Panc1 (cell line): ENCODE measurements at regions not wholly inside any gene's neighbourhood (a gene's known extent, or its start where the extent isn't known, plus 50 kb on each side); places are given as distances from the start of the nearest gene placed in this dataset.

Source experiments
- ATAC-seq: fragments of 200-7000 bp; cut with Tn5 transposase; 2 replicates; pipeline ENCODE4 v1.9.1; 2020; ENCODE audit warnings: mild to moderate bottlenecking, moderate library complexity
- BruUV-seq: library from RNA; stranded (reverse); fragments of 400-500 nt; replicated peaks from 2 replicates; lab custom pipeline; 2021; lab: Mats Ljungman, UMichigan
- CTCF ChIA-PET: fragments of 300-600 bp; sonication (Branson Sonifier 250); formaldehyde crosslinking; loops from one replicate; lab custom pipeline; 2022; ENCODE audit warnings: antibody characterized with exemption; lab: Charles Lee
- POLR2A ChIA-PET: fragments of 300-600 bp; sonication (Branson Sonifier 250); formaldehyde crosslinking; loops from one replicate; lab custom pipeline; 2022; ENCODE audit warnings: antibody characterized with exemption; lab: Charles Lee
- DNase-seq: peaks from one replicate; pipeline ENCODE4 v3.0.0-alpha.2; 2010; ENCODE audit warnings: low read depth, low spot score
- H3K27ac ChIP-seq: 2 replicates; pipeline ENCODE4 v1.5.1; 2011; ENCODE audit warnings: mild to moderate bottlenecking, low read length, inconsistent platforms
- H3K27me3 ChIP-seq: fragments of 200-500 bp; sonication (Bioruptor generic); 2 replicates; pipeline ENCODE4 v1.6.0; 2014; ENCODE audit warnings: low read length, inconsistent platforms; ENCODE audit not compliant: control insufficient read depth, insufficient read depth
- H3K36me3 ChIP-seq: fragments of 200-500 bp; sonication (Bioruptor generic); 2 replicates; pipeline ENCODE4 v1.5.1; 2014; ENCODE audit warnings: inconsistent platforms, mild to moderate bottlenecking, low read length, moderate library complexity; ENCODE audit not compliant: control insufficient read depth, insufficient read depth
- H3K4me1 ChIP-seq: 2 replicates; pipeline ENCODE4 v1.5.1; 2011; ENCODE audit warnings: inconsistent platforms, mild to moderate bottlenecking, low read length, moderate library complexity; ENCODE audit not compliant: control insufficient read depth, insufficient read depth
- H3K4me3 ChIP-seq, 2 experiments: 2 replicates each; pipeline ENCODE4 v1.5.1; 2011 to 2012; ENCODE audit warnings: low read depth in 2 of 2, low read length in 2 of 2, mild to moderate bottlenecking in 2 of 2, inconsistent platforms in 1 of 2, moderate library complexity in 1 of 2
- H3K9me3 ChIP-seq: fragments of 200-500 bp; sonication (Bioruptor generic); 2 replicates; pipeline ENCODE4 v1.5.1; 2014; ENCODE audit warnings: low read depth, mild to moderate bottlenecking, inconsistent platforms, low read length, moderate library complexity; ENCODE audit not compliant: control insufficient read depth, insufficient read depth
- CTCF ChIP-seq: fragments of 450-650 bp; IDR thresholded peaks from 2 replicates; pipeline ENCODE4 v1.5.1; 2017; ENCODE audit warnings: mild to moderate bottlenecking
- POLR2AphosphoS5 ChIP-seq: IDR thresholded peaks from 2 replicates; pipeline ENCODE4 v1.6.1; 2012; ENCODE audit warnings: mild to moderate bottlenecking, low read depth, low read length, moderate library complexity
- REST ChIP-seq, 2 experiments: IDR thresholded peaks; 2 replicates each; pipeline ENCODE4 v1.6.1; 2011 to 2012; ENCODE audit warnings: low read depth in 2 of 2, control low read depth in 1 of 2, low read length in 1 of 2, mild to moderate bottlenecking in 1 of 2, moderate library complexity in 1 of 2; ENCODE audit not compliant: insufficient read depth in 1 of 2
- SIN3A ChIP-seq: IDR thresholded peaks from 2 replicates; pipeline ENCODE4 v1.6.1; 2012; ENCODE audit warnings: low read depth, mild to moderate bottlenecking, low read length, moderate library complexity, borderline replicate concordance; ENCODE audit not compliant: insufficient read depth
- TCF7L2 ChIP-seq: IDR thresholded peaks from 2 replicates; pipeline ENCODE4 v1.6.1; 2011; ENCODE audit warnings: mild to moderate bottlenecking, low read depth, low read length, inconsistent platforms
- in situ Hi-C: cut with HindIII; loops from 2 replicates; pipeline ENCODE4 v1.10.0; 2016; ENCODE audit warnings: low sequenced_read_pairs, low pct_unique_long_range_greater_than_20kb
- intact Hi-C: fragments of 100-400 bp; cut with micrococcal nuclease; formaldehyde crosslinking; loops from one replicate; pipeline ENCODE4 v1.10.0; 2022; ENCODE audit not compliant: unreplicated experiment

- Histone ChIP-seq H3K27me3 (no peaks in the 10 kb centered on the region), H3K4me1 (no peaks in the 10 kb centered on the region), H3K4me3 (no peak overlapping the region), H3K27ac (no peak overlapping the region), H3K9me3 (no peaks in the 10 kb centered on the region), H3K36me3 (no peaks in the 10 kb centered on the region)
- intact Hi-C loops, result no loop called here
- CTCF ChIA-PET, result no interaction called here
- POLR2A ChIA-PET, result no interaction called here
- ATAC-seq (no peak), DNase-seq (no peak)
- in situ Hi-C loops, result no loop called here
- no TSS peak for BruUV-seq
- no peak for TF ChIP-seq CTCF
- no peak for TF ChIP-seq POLR2AphosphoS5
- TF ChIP-seq REST (IDR thresholded peaks at IDR 0.05; ENCODE audit: insufficient read depth in 1 of 2, low read depth in 2 of 2, low read length in 1 of 2), result no peak
- TF ChIP-seq SIN3A, result no peak
- TF ChIP-seq TCF7L2, result no peak
Measured at GRCh38 chr14:97336179-97336578, 539.0 kb downstream of the VRK1 start.

- in situ Hi-C loops, result no loop called here
- ATAC-seq (no peak), DNase-seq (no peak)
- Histone ChIP-seq H3K27ac (no peak overlapping the region), H3K27me3 (no peaks in the 10 kb centered on the region), H3K36me3 (no peaks in the 10 kb centered on the region), H3K9me3 (no peaks in the 10 kb centered on the region), H3K4me1 (no peaks in the 10 kb centered on the region), H3K4me3 (no peak overlapping the region)
- intact Hi-C loops, result no loop called here
- BruUV-seq, result no TSS peak
- ChIA-PET CTCF (no interaction called here), POLR2A (no interaction called here)
- no peak for TF ChIP-seq REST (IDR thresholded peaks at IDR 0.05; ENCODE audit: insufficient read depth in 1 of 2, low read depth in 2 of 2, low read length in 1 of 2)
- TF ChIP-seq TCF7L2, result no peak
- TF ChIP-seq SIN3A, result no peak
- TF ChIP-seq CTCF, result no peak
- no peak for TF ChIP-seq POLR2AphosphoS5
Measured at GRCh38 chr14:97336816-97337215, 539.6 kb downstream of the VRK1 start.
